Liver (tissue), 3 donors: ENCODE measurements at regions not wholly inside any gene's neighbourhood (a gene's known extent, or its start where the extent isn't known, plus 50 kb on each side); places are given as distances from the start of the nearest gene placed in this dataset.

ENCODE experiments used
- CTCF ChIP-seq: fragments of 150-350 bp; IDR thresholded peaks from 2 replicates; pipeline ENCODE4 v1.5.1; 2017; ENCODE audit warnings: improper control_type of control experiment, low read depth, low read length; ENCODE audit not compliant: missing input control
- EGR1 ChIP-seq, 2 donors: IDR thresholded peaks; 2 replicates each; pipeline ENCODE4 v1.6.1; 2016 to 2018; ENCODE audit warnings: antibody characterized with exemption in 2 of 2, low read depth in 2 of 2
- HNF4A ChIP-seq, 2 donors: conservative IDR thresholded peaks; 2 replicates each; pipeline ENCODE4 v1.6.1; 2016; ENCODE audit warnings: antibody characterized with exemption in 2 of 2, mild to moderate bottlenecking in 2 of 2
- JUND ChIP-seq, 2 donors: IDR thresholded peaks; 2 replicates each; pipeline ENCODE4 v1.6.1; 2016; ENCODE audit warnings: antibody characterized with exemption in 2 of 2
- MAX ChIP-seq: IDR thresholded peaks from 2 replicates; pipeline ENCODE4 v1.6.1; 2016; ENCODE audit warnings: antibody characterized with exemption
- RXRA ChIP-seq, 2 donors: IDR thresholded peaks; 2 replicates each; pipeline ENCODE4 v1.6.1; 2017 to 2018; ENCODE audit warnings: antibody characterized with exemption in 2 of 2, mild to moderate bottlenecking in 1 of 2
- donor health status: healthy.
- donor health status: healthy.

GRCh38 chr12:93984005-93984404 is 164.4 kb upstream of the PLXNC1 start:
- no peak for TF ChIP-seq CTCF
- no peak for TF ChIP-seq EGR1 (IDR thresholded peaks at IDR 0.05; ENCODE audit: low read depth in 2 of 2)
- TF ChIP-seq MAX: no peak
- no peak for TF ChIP-seq JUND (IDR thresholded peaks at IDR 0.05)
- no peak for TF ChIP-seq RXRA (IDR thresholded peaks at IDR 0.05)
- no peak for TF ChIP-seq HNF4A (conservative IDR thresholded peaks at IDR 0.05)
